ENCODE measurements at regions not wholly inside any gene's neighbourhood (a gene's known extent, or its start where the extent isn't known, plus 50 kb on each side); places are given as distances from the start of the nearest gene placed in this dataset.
A peak's percentile ranks its signal among the peaks of the same experiment; 100 is the strongest.
"Not testable (repeated sequence)": the region's sequence is repeated elsewhere in the genome, so short reads cannot be mapped to it uniquely, and the experiment has no call there.

DNA sequence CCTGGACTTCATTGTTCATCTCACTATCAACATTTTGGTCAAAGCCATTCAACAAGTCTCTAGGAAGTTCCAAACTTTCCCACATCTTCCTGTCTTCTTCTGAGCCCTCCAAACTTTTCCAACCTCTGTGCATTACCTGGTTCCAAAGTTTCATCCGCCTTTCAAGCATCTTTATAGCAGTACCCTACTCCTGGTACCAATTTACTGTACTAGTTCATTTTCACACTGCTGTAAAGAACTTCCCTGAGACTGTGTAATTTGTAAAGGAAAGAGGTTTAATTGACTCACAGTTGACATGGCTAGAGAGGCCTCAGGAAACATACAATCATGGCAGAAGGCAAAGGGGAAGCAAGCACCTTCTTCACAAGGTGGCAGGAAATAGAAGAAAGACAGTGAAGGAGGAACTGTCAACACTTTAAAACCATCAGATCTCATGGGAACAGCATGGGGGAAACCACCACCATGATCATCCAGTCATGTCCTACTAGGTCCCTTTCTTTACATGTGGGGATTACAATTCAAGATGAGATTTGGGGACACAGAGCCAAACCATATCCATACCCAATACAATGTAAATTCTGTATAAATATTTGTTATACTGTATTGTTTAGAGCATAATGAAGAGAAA, 109.7 kb downstream of the C12orf75 start:
- no peaks in the 10 kb centered on the region for H4K20me1 ChIP-seq
- no peak overlapping the region for H3K4me3 ChIP-seq
- peak overlapping the region; percentile 2; the same call in 1 of the 2 replicates for H3K4me2 ChIP-seq
- peaks cover 28% of the 10 kb centered on the region for H3K9me3 ChIP-seq
- H3K27me3 ChIP-seq: no peaks in the 10 kb centered on the region
- no peak overlapping the region for H3K27ac ChIP-seq
- no peak for TF ChIP-seq Cebpa-rat (IDR thresholded peaks at IDR 0.05)
- no peak overlapping the region for H3K9ac ChIP-seq
- peaks cover 8% of the 10 kb centered on the region for H3K4me1 ChIP-seq
- no peaks in the 10 kb centered on the region for H3K36me3 ChIP-seq

GRCh38 chr12:105443802-105444652, 113.5 kb downstream of the C12orf75 start:
- Histone ChIP-seq H3K27me3 (no peaks in the 10 kb centered on the region), H3K4me3 (no peak overlapping the region), H3K4me2 (no peak overlapping the region), H4K20me1 (no peaks in the 10 kb centered on the region), H3K36me3 (no peaks in the 10 kb centered on the region), H3K9me3 (peaks cover 15% of the 10 kb centered on the region), H3K27ac (no peak overlapping the region), H3K9ac (no peak overlapping the region), H3K4me1 (peaks cover 8% of the 10 kb centered on the region)
- no peak for TF ChIP-seq Cebpa-rat (IDR thresholded peaks at IDR 0.05)

GRCh38 chr12:105444653-105445102, 114.2 kb downstream of the C12orf75 start:
- Histone ChIP-seq H3K9me3 (peaks cover 8% of the 10 kb centered on the region), H4K20me1 (no peaks in the 10 kb centered on the region), H3K4me3 (no peak overlapping the region), H3K4me2 (peak overlapping the region; percentile 6; the same call in 1 of the 2 replicates), H3K27ac (no peak overlapping the region), H3K36me3 (no peaks in the 10 kb centered on the region), H3K4me1 (peaks cover 8% of the 10 kb centered on the region), H3K9ac (no peak overlapping the region), H3K27me3 (no peaks in the 10 kb centered on the region)
- TF ChIP-seq Cebpa-rat (IDR thresholded peaks at IDR 0.05): no peak

DNA sequence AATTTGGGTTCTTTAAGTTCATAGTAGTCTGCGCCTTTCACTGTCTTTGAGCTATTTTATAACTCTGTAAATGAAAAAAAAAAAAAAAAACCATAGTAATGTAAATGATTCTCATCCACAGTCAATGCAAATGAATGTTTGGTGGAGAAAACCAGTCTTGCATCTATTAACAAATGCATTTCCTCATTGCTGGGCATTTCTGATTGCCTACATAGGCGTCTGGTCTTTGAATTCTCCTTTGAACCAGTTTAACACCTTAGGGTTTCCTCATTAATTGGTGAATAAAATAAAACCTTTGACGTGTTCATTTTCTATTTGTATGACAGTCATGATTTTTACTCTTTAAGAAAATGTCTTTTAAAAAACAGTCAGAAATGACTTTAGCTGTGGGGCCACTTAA, 114.8 kb downstream of the C12orf75 start:
- H3K9me3 ChIP-seq: peaks cover 2% of the 10 kb centered on the region
- no peak for TF ChIP-seq Cebpa-rat (IDR thresholded peaks at IDR 0.05)
- H3K9ac ChIP-seq: no peak overlapping the region
- H3K4me1 ChIP-seq: peaks cover 3% of the 10 kb centered on the region
- no peak overlapping the region for H3K27ac ChIP-seq
- H3K36me3 ChIP-seq: no peaks in the 10 kb centered on the region
- no peak overlapping the region for H3K4me3 ChIP-seq
- no peaks in the 10 kb centered on the region for H4K20me1 ChIP-seq
- H3K4me2 ChIP-seq: no peak overlapping the region
- H3K27me3 ChIP-seq: no peaks in the 10 kb centered on the region

DNA sequence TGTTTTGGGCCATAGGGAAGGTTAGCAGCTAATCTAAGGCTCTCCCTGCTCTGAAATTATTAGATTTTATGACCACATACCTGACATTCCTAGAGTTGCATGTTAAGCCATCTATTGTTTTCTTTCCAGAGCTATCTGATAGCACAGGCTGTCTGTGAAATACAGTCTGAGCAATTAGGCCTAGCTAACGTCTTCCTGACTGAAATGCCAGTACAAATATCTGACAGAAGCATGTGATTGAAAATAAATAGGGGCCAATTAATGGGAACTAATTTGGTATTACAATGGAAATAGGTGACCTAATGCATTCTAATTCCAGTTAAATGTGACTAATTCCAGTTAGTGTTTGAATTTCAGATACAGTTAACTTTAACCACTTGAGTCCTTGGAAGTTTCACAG, 115.2 kb downstream of the C12orf75 start:
- H3K27ac ChIP-seq: no peak overlapping the region
- H3K4me2 ChIP-seq: no peak overlapping the region
- no peak overlapping the region for H3K9ac ChIP-seq
- H3K36me3 ChIP-seq: no peaks in the 10 kb centered on the region
- H3K9me3 ChIP-seq: no peaks in the 10 kb centered on the region
- no peak for TF ChIP-seq Cebpa-rat (IDR thresholded peaks at IDR 0.05)
- H3K4me3 ChIP-seq: no peak overlapping the region
- H4K20me1 ChIP-seq: no peaks in the 10 kb centered on the region
- no peaks in the 10 kb centered on the region for H3K27me3 ChIP-seq
- H3K4me1 ChIP-seq: no peaks in the 10 kb centered on the region; the same call in 1 of the 2 replicates

GRCh38 chr12:105446460-105446859, 116.0 kb downstream of the C12orf75 start:
- H3K4me3 ChIP-seq, H3K9me3 ChIP-seq, H3K36me3 ChIP-seq, H4K20me1 ChIP-seq, H3K9ac ChIP-seq, H3K4me2 ChIP-seq, H3K27ac ChIP-seq, H3K4me1 ChIP-seq, H3K27me3 ChIP-seq: not testable (repeated sequence)

GRCh38 chr12:105449431-105449830, 118.9 kb downstream of the C12orf75 start:
- Histone ChIP-seq H3K4me3 (no peak overlapping the region), H3K27ac (no peak overlapping the region), H3K36me3 (no peaks in the 10 kb centered on the region), H3K9ac (no peak overlapping the region), H4K20me1 (no peaks in the 10 kb centered on the region), H3K4me2 (no peak overlapping the region), H3K4me1 (no peaks in the 10 kb centered on the region; the same call in 1 of the 2 replicates), H3K27me3 (no peaks in the 10 kb centered on the region), H3K9me3 (no peaks in the 10 kb centered on the region)
- TF ChIP-seq Cebpa-rat (IDR thresholded peaks at IDR 0.05): no peak

- H3K27ac ChIP-seq: no peak overlapping the region
- H4K20me1 ChIP-seq: no peaks in the 10 kb centered on the region
- no peak overlapping the region for H3K4me2 ChIP-seq
- no peaks in the 10 kb centered on the region for H3K9me3 ChIP-seq
- no peaks in the 10 kb centered on the region for H3K36me3 ChIP-seq
- no peak for TF ChIP-seq Cebpa-rat (IDR thresholded peaks at IDR 0.05)
- H3K4me3 ChIP-seq: no peak overlapping the region
- H3K27me3 ChIP-seq: no peaks in the 10 kb centered on the region
- no peak overlapping the region for H3K9ac ChIP-seq
- no peaks in the 10 kb centered on the region for H3K4me1 ChIP-seq
Measured at GRCh38 chr12:105451211-105451610, 120.7 kb downstream of the C12orf75 start.

DNA sequence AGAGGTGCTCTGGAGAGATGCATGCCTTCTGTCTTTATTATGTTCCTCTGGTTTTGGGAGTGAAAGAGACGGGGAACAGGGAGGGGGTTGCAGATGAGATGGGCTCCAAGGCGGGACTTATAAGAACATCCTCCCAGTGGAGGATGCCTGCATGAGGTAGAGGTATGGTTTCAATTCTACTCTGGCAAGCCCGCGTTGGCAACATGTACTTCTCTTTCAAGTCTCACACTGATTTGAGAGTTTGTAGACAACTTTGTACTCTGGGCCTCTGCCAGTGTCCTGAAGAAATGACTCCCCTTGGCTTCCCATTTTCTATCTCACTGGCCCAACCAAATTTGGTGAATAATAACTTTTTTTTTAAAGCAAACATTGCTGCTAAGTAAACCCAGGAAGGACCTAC, 121.3 kb downstream of the C12orf75 start:
- Histone ChIP-seq H3K36me3 (no peaks in the 10 kb centered on the region), H3K4me1 (no peaks in the 10 kb centered on the region), H3K9me3 (no peaks in the 10 kb centered on the region), H3K4me3 (no peak overlapping the region), H3K9ac (no peak overlapping the region), H3K27ac (no peak overlapping the region), H3K4me2 (no peak overlapping the region), H3K27me3 (no peaks in the 10 kb centered on the region), H4K20me1 (no peaks in the 10 kb centered on the region)
- no peak for TF ChIP-seq Cebpa-rat (IDR thresholded peaks at IDR 0.05)

- Histone ChIP-seq H4K20me1 (no peaks in the 10 kb centered on the region), H3K9me3 (no peaks in the 10 kb centered on the region), H3K4me3 (no peak overlapping the region), H3K4me1 (no peaks in the 10 kb centered on the region), H3K27me3 (no peaks in the 10 kb centered on the region), H3K27ac (no peak overlapping the region), H3K4me2 (no peak overlapping the region), H3K9ac (no peak overlapping the region), H3K36me3 (no peaks in the 10 kb centered on the region)
- no peak for TF ChIP-seq Cebpa-rat (IDR thresholded peaks at IDR 0.05)
Measured at GRCh38 chr12:105453316-105453715, 122.8 kb downstream of the C12orf75 start.
